HG03460 (cell line): ENCODE measurements at regions not wholly inside any gene's neighbourhood (a gene's known extent, or its start where the extent isn't known, plus 50 kb on each side); places are given as distances from the start of the nearest gene placed in this dataset.

ENCODE experiments used
- ATAC-seq: cut with Tn5 transposase; IDR thresholded peaks from one replicate; pipeline ENCODE4 v1.9.1; 2021; ENCODE audit not compliant: unreplicated experiment

- ATAC-seq = no peak
These were observed 307.1 kb upstream of the DPH6 start for GRCh38 chr15:35852818-35853624.

DNA sequence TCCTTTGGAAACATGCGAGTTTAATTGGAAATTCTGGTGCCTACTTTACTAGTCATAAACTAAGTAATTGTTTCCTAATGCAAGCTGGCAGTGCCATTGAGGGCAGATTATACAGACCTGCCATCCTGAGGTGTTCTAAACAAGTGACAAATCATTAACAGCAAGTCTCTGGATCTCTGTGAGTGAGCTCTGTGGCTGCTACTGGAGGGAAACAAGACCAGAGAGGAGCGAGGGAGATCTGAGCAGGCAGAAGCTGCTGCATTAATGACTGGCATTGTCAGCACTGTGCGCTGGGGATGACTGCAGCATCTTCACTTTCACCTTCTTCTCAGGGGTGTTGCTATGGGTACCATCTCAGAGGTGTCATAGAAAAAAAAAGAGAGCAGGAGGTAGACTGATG lies 308.4 kb upstream of the DPH6 start:
- ATAC-seq = no peak

DNA sequence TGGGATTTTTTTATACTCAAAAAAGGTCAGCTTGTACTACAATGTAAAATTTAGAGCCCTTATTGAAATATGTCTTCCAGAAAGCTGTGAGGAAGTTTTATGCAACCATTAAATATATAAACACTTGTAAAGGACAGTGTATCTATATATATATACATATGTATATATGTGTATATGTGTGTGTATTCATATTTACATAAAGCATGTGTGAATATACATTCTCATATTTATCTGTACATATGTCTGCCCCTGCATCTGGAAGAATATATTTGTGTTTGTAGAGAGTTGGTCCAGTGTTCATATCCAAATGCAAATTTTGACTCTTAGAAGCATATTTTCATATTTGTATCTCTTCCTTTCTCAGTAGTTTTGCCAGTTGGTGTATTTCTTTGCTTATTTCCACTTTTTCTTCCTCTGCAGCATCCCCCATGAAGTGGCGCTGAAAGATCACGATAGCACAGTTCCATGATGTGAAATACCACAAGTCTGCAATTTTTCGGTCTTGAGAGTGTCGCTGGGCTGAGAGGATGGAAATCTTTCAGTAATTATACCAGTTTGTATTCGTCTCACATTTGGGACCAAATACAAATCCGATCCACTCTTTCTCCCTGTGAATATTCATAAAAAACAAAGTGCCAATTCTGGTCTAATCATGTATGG lies 311.7 kb upstream of the DPH6 start:
- no peak for ATAC-seq

DNA sequence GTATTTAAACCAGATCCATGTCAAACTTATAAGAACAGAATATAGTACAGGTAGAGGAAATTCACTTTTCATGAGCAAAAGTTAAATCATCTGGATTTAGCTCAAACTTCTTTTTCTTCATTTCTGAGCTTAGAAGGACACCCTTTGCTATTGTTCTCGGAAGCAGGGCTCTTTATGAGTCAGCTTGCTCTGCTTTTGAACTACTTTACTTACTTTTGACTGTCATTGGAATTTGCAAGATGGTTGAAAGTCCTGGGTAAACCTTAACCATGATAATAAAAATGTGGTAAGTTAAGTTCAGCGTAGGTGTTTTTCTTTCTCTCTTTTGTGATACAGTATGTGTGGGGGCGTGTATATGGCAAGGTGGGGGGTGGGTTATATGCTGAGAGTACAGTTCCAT lies 312.7 kb upstream of the DPH6 start:
- ATAC-seq = no peak

DNA sequence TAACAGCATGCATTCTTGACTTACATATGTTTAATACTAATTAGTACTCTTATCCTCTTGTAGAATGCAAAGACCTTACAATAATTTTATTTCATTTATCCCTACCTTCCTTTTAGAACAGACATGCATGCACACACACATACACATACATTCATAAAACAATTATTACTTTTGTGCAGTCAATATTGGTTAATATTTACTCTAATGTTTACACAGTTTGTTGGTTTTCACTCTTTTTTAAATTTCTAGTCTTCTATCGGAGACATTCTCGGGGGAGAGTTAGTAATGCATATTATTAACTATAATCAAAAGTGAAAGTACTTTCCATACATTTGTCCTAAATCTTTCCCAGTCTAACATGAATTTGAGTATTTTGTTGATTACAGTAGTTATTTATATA lies 317.7 kb upstream of the DPH6 start:
- no peak for ATAC-seq

DNA sequence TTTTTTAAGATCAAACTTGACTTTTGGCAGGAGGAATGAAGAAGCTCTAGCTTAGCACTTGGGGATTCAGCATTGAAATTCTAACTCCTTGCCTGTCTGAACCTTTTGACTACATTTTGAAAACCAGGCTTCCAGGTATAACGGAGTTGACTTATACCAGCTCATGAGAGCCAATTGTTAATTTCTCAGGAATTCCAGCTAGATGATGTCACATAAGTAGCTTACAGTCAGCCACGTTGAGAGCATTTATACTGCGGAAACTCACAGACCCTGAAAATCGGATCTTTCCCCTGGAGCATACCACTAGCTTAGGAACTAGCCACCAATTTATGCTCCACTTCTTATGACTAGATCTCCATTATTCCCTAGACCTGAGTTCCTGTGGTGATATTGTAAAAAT lies 321.4 kb upstream of the DPH6 start:
- no peak for ATAC-seq

DNA sequence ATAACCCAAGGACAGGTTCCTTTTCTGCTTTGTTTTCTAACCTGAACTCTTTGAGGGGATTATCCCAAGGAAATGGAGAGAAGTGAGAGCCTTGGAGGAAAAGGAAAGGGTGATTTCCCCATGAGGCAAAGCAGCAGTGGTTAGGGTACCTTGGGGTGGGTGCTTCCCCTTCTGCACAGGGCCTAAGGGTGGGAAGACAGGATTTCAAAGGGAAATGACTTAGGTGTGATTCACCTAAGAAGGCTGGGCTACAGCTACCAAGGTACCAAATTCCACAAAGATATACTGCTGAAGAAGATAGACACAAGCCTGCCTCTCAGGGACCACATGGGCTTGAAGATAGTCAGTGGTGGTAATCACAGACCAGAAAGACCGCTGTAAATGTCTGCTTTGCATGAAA lies 325.3 kb upstream of the DPH6 start:
- no peak for ATAC-seq

GRCh38 chr15:35871812-35872211 lies 325.8 kb upstream of the DPH6 start:
- no peak for ATAC-seq

DNA sequence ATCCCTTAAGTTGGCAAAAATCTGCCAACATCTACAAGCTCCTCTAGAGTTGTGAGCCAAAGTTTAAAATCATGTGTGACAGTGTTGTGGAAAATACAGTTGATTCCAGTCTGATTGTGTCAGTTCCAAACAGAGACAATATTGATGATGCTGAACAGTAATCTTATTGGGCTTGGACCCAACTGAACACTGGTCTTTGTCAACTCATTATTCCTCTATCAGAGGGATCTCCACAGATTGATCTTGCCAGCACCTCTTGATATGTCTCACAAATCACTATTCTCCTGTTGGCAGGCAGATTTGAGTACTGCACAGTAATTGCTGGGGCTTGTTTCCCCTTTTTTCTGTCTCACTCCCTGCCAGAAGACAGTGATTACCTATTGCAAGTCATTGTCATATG lies 326.6 kb upstream of the DPH6 start:
- ATAC-seq = no peak

DNA sequence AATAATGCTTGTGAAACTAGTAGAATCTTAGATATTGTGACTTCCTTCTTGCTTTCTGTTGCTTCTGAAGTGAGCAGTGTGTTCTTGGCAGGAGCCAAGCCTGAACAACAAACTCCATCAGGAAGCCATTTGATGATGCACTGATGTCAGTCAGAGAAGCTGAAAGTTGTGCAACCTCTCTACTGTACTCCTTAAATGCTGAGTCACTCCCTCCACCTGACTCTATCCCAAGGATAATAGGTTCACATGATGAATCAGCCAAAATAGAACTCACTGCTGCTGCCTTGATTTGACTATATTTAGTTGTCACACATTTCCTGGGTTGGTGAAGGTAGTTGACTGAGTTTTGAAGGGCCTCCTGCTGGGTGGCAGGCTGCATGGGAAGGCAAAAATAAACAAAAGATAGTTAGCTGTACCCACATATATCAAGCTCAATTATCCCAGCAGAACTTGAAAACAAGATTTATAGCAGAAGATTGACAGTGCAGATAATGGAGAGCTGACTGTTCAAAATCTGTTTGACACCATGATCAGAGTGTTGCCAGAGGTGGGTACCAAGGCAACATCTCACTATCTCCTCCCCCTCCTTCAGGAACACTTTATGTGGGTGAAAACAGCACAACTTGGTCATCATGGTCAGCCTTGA lies 328.4 kb upstream of the DPH6 start:
- ATAC-seq = no peak

GRCh38 chr15:35876762-35877161 lies 330.8 kb upstream of the DPH6 start:
- no peak for ATAC-seq

DNA sequence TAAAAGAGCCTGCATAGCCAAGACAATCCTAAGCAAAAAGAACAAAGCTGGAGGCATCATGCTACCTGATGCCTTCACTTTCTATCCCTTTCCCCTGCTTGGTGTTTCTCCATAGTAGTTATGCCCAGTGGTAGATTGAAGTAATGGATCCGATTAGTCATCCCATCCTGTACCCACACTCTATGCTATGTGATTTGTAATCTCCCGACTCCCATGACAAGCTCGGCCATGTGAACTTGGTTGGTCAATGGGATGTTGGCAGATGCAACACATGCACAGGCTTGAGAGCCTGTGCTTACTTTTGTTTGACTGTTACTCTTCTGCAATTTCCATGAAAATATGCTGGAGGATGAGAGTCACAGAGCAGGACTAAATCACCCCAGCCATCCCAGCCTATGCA lies 334.9 kb upstream of the DPH6 start:
- no peak for ATAC-seq

DNA sequence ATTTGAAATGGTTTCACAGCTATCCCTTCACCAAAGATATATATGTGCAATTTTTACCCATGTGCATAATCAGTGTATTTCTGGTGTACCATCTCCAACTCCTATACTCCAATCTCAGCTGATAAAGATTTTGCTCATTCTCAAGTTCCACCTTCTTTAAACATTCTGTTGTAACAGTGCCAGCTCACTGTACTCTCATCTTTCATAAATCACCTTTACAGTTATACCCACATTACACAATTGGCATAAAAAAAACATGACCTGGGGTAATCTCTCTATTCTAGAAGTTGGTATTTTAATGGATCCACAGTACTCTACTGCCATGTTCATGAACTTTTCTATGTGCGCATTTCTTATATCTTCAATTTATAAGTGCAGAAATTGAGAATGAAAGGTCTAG lies 339.9 kb upstream of the DPH6 start:
- ATAC-seq = no peak

DNA sequence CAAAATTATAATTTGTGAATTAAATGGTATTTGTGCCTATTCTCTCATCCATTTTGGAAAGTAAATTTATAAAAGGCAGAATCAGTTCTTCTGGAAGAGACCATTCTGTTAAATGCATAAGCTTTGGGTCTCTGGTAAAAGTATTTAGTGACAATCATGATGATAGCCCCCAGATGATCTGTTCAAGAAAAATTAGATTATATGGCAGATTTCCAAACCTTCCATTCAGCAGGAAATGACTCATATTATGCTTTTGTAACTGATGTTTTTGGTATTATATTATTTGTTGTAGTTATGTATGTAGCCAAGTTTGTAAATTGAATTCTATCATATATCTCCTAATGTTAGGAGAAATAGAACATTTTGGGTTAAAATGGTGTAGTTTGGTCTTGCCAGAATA lies 340.8 kb upstream of the DPH6 start:
- no peak for ATAC-seq

DNA sequence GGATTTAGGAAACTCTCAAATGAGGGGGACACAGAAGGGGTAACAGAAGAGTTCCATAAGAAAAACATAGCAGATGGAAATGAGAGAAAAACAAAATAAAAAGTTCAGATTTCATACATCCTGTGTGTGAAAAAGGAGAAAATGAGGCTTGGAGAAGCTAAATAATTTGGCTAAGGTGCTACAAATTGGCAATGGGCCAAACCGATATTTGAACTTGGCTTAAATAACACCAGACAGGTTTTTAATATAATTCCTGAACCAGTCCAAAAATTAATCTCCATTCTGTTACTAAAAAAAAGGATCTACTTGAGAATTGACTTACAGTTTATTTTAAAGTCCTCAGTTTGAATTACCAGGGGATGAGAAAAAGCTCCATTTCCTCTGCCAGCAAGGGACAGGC lies 342.9 kb upstream of the DPH6 start:
- ATAC-seq = no peak

DNA sequence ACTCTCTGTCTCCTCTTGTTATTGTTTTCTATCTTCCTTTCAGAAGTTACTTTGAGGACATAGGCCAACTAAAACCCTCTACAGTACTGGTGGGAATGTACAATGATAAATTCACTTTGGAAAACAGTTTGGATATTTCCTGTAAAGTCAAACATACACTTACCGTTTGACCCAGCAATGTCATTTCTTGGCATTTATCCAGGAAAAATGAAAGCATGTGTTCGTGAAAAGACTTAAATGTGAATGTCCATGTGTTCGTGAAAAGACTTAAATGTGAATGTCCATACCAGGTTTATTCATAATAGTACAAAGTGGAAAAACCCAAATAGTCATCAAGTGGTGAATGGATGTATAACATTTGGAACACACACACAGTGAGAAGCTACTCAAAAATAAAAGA lies 361.5 kb upstream of the DPH6 start:
- no peak for ATAC-seq

DNA sequence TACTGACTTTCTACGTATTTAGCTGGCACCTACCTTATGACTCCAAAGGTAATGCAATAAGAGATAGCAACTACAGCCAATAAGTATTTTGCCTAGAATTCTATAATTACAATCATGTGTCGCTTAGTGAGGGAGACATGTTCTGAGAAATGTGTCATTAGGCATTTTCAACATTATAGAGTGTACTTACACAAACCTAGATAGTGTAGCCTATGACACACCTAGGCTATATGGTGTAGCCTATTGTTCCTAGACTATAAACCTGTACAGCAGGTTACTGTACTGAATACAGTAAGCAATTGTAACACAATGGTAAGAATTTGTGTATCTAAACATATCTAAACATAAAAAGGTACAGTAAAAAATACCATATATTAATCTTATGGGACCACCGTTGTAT lies 363.4 kb upstream of the DPH6 start:
- ATAC-seq = no peak

DNA sequence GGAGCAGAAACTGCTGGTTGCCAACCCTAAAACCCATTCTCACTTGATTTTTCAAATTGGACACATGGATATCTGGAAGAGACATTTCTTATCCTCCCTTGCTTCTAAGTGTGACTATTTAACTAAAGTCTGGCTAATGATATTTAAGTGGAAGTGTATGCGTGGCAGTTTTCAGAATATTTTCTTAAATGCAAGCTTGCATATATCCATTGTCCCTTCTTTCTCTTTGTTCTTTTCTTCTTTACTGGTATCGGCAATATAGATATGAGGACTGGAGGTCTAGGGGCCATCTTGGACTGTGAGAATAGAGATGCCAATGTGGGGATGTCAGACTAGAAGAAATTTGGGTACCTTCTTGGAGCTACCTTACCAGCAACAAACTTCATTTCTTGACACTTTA lies 364.3 kb upstream of the DPH6 start:
- no peak for ATAC-seq

GRCh38 chr15:35911052-35911777 lies 365.2 kb upstream of the DPH6 start:
- ATAC-seq = no peak

DNA sequence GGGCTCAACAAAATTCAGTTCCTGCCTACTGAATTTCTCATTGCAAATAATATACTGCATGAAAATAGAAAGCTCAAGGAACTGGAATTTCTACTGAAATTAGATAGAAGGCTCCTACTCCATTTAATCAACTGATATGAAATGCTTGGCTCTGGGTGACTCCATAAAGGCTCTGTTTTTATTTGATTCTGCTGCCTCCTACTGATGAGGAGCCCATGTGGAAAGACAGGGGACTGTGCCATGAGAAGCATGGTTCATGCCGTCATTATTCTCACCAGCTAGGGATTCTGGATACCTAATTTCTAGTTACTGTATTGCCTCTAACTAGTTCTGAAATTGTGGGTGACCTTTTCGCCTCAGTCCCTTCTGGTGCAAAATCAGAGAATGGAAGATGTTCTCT lies 366.2 kb upstream of the DPH6 start:
- no peak for ATAC-seq

DNA sequence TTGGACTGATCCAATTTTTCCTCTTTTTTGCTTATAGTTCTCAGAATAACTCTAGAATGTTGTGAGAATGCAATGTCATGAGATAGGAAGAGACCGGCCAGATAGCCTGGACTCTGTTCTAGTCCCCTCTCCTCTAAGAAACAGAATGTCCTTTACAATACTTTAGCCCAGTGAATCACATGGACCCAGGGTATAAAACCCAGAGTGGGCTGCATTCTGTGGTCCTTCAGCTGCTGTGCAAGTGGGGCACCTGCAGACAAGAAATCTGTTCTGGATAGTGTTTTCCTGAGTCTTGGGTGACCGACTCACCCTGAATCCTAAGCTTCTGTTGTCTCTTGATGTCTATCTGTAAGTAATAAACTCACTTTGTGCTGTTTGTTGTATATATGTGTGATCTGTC lies 368.6 kb upstream of the DPH6 start:
- no peak for ATAC-seq

GRCh38 chr15:35921046-35921445 lies 375.1 kb upstream of the DPH6 start:
- ATAC-seq = no peak
